ENCODE measurements at regions not wholly inside any gene's neighbourhood (a gene's known extent, or its start where the extent isn't known, plus 50 kb on each side); places are given as distances from the start of the nearest gene placed in this dataset.

GRCh38 chr7:22060863-22061262 is 115.2 kb upstream of the CDCA7L start:
- H3K27ac ChIP-seq (ENCODE audit: low read depth in 1 of 2, low read length in 1 of 2): no peak overlapping the region
- no peaks in the 10 kb centered on the region for H3K9me3 ChIP-seq (ENCODE audit: control insufficient read depth in 4 of 4, insufficient read depth in 3 of 4, low read length in 3 of 4)
- no peak for TF ChIP-seq CTCF (IDR thresholded peaks at IDR 0.05; ENCODE audit: control extremely low read depth, extremely low read depth)
- peaks cover 0 to 21% (median 2%) of the 10 kb centered on the region in 3 donors for H3K27me3 ChIP-seq (ENCODE audit: control insufficient read depth in 3 of 3, insufficient read depth in 3 of 3, low read length in 2 of 3)
- H3K4me3 ChIP-seq: no peak overlapping the region
- 89 to 95% methylated on average over 3 of the region's 3 CpGs for WGBS, 2 donors
- DNase-seq: no peak
- ATAC-seq (ENCODE audit: insufficient read depth, low FRiP score): no peak
- H3K9ac ChIP-seq (ENCODE audit: insufficient read depth in 1 of 2, low read length in 2 of 2): no peak overlapping the region
- no peaks in the 10 kb centered on the region for H3K36me3 ChIP-seq (ENCODE audit: control insufficient read depth in 4 of 4, insufficient read depth in 4 of 4, low read length in 4 of 4)
- no peaks in the 10 kb centered on the region for H3K4me1 ChIP-seq (ENCODE audit: control insufficient read depth in 5 of 5, insufficient read depth in 5 of 5, low read length in 5 of 5)

GRCh38 chr7:22060197-22060596 is 114.5 kb upstream of the CDCA7L start:
- peaks cover 0 to 21% (median 2%) of the 10 kb centered on the region in 3 donors for H3K27me3 ChIP-seq (ENCODE audit: control insufficient read depth in 3 of 3, insufficient read depth in 3 of 3, low read length in 2 of 3)
- H3K4me1 ChIP-seq (ENCODE audit: control insufficient read depth in 5 of 5, insufficient read depth in 5 of 5, low read length in 5 of 5): no peaks in the 10 kb centered on the region
- no peaks in the 10 kb centered on the region for H3K9me3 ChIP-seq (ENCODE audit: control insufficient read depth in 4 of 4, insufficient read depth in 3 of 4, low read length in 3 of 4)
- H3K4me3 ChIP-seq: no peak overlapping the region
- TF ChIP-seq CTCF (IDR thresholded peaks at IDR 0.05; ENCODE audit: control extremely low read depth, extremely low read depth): no peak
- no peak overlapping the region for H3K9ac ChIP-seq (ENCODE audit: insufficient read depth in 1 of 2, low read length in 2 of 2)
- H3K27ac ChIP-seq (ENCODE audit: low read depth in 1 of 2, low read length in 1 of 2): no peak overlapping the region
- DNase-seq (no peak), ATAC-seq (ENCODE audit: insufficient read depth, low FRiP score) (no peak)
- H3K36me3 ChIP-seq (ENCODE audit: control insufficient read depth in 4 of 4, insufficient read depth in 4 of 4, low read length in 4 of 4): no peaks in the 10 kb centered on the region
- 89 to 91% methylated on average over 1 of the region's 1 CpG for WGBS, 2 donors

- no peak for DNase-seq
Measured at GRCh38 chr7:22055226-22055625, 109.5 kb upstream of the CDCA7L start.

More at GRCh38 chr7:22055226-22055625, 109.5 kb upstream of the CDCA7L start:
- no peak for ATAC-seq (ENCODE audit: insufficient read depth, low FRiP score)
- Histone ChIP-seq H3K27me3 (ENCODE audit: control insufficient read depth in 3 of 3, insufficient read depth in 3 of 3, low read length in 2 of 3) (peaks cover 0 to 7% (median 2%) of the 10 kb centered on the region in 3 donors), H3K4me1 (ENCODE audit: control insufficient read depth in 5 of 5, insufficient read depth in 5 of 5, low read length in 5 of 5) (no peaks in the 10 kb centered on the region), H3K9me3 (ENCODE audit: control insufficient read depth in 4 of 4, insufficient read depth in 3 of 4, low read length in 3 of 4) (no peaks in the 10 kb centered on the region), H3K4me3 (no peak overlapping the region), H3K9ac (ENCODE audit: insufficient read depth in 1 of 2, low read length in 2 of 2) (no peak overlapping the region), H3K27ac (ENCODE audit: low read depth in 1 of 2, low read length in 1 of 2) (no peak overlapping the region), H3K36me3 (ENCODE audit: control insufficient read depth in 4 of 4, insufficient read depth in 4 of 4, low read length in 4 of 4) (no peaks in the 10 kb centered on the region)
- WGBS, 2 donors: 63 to 76% methylated on average over 6 of the region's 6 CpGs
- TF ChIP-seq CTCF (IDR thresholded peaks at IDR 0.05; ENCODE audit: control extremely low read depth, extremely low read depth): no peak

Data from lung (tissue), 11 donors.